GM23338 (cell line): ENCODE measurements at regions not wholly inside any gene's neighbourhood (a gene's known extent, or its start where the extent isn't known, plus 50 kb on each side); places are given as distances from the start of the nearest gene placed in this dataset.
"Not testable (repeated sequence)": the region's sequence is repeated elsewhere in the genome, so short reads cannot be mapped to it uniquely, and the experiment has no call there.

ENCODE experiments used
- EZH2phosphoT487 ChIP-seq: fragments of 200-600 bp; sonication (generic); IDR thresholded peaks from one replicate; pipeline ENCODE4 v1.8.1; 2018; ENCODE audit warnings: antibody characterized with exemption; ENCODE audit not compliant: unreplicated experiment
- TF ChIP-seq, protein P1 (sequence below), 2 experiments: fragments of 200-600 bp in 1 of 2; sonication (generic) in 1 of 2; conservative IDR thresholded peaks; 2 replicates each; pipeline versions ENCODE4 v1.5.1 to v1.6.1; 2016 to 2017; ENCODE audit warnings: antibody characterized with exemption in 2 of 2, low read depth in 2 of 2, mild to moderate bottlenecking in 2 of 2, moderate library complexity in 1 of 2
- TF ChIP-seq, protein P2 (sequence below): IDR thresholded peaks from one replicate; pipeline ENCODE4 v1.6.1; 2018; ENCODE audit warnings: antibody characterized with exemption; ENCODE audit not compliant: unreplicated experiment

DNA sequence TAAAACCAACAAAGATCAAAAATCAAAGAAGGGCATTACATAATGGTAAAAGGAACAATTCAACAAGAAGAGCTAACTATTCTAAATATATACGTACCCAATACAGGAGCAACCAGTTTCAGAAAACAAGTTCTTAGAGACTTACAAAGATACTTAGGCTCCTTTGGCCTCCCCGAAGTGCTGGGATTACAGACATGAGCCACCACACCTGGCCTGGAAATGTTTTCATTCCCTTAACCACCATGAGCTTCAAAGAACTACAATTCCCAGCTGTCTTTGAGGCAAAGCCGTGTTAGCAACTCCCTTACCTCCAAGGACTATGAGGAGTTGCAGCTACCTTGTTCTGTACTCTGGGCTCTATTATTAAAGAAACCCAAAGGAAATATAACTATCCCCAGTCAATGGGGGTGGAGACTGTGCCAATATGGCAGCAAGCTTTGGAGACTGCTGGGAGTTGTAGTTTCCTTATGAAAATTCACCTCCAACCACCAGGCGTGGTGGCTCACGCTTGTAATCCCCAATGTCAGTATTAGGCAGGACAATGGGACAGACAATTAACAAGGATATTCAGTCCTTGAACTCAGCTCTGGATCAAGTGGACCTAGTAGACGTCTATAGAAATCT, 893.9 kb downstream of the SLC6A15 start:
- TF ChIP-seq EZH2phosphoT487 = not testable (repeated sequence)
- TF ChIP-seq, protein P1, sequence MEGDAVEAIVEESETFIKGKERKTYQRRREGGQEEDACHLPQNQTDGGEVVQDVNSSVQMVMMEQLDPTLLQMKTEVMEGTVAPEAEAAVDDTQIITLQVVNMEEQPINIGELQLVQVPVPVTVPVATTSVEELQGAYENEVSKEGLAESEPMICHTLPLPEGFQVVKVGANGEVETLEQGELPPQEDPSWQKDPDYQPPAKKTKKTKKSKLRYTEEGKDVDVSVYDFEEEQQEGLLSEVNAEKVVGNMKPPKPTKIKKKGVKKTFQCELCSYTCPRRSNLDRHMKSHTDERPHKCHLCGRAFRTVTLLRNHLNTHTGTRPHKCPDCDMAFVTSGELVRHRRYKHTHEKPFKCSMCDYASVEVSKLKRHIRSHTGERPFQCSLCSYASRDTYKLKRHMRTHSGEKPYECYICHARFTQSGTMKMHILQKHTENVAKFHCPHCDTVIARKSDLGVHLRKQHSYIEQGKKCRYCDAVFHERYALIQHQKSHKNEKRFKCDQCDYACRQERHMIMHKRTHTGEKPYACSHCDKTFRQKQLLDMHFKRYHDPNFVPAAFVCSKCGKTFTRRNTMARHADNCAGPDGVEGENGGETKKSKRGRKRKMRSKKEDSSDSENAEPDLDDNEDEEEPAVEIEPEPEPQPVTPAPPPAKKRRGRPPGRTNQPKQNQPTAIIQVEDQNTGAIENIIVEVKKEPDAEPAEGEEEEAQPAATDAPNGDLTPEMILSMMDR (conservative IDR thresholded peaks at IDR 0.05; ENCODE audit: low read depth in 2 of 2) = not testable (repeated sequence)
- TF ChIP-seq, protein P2, sequence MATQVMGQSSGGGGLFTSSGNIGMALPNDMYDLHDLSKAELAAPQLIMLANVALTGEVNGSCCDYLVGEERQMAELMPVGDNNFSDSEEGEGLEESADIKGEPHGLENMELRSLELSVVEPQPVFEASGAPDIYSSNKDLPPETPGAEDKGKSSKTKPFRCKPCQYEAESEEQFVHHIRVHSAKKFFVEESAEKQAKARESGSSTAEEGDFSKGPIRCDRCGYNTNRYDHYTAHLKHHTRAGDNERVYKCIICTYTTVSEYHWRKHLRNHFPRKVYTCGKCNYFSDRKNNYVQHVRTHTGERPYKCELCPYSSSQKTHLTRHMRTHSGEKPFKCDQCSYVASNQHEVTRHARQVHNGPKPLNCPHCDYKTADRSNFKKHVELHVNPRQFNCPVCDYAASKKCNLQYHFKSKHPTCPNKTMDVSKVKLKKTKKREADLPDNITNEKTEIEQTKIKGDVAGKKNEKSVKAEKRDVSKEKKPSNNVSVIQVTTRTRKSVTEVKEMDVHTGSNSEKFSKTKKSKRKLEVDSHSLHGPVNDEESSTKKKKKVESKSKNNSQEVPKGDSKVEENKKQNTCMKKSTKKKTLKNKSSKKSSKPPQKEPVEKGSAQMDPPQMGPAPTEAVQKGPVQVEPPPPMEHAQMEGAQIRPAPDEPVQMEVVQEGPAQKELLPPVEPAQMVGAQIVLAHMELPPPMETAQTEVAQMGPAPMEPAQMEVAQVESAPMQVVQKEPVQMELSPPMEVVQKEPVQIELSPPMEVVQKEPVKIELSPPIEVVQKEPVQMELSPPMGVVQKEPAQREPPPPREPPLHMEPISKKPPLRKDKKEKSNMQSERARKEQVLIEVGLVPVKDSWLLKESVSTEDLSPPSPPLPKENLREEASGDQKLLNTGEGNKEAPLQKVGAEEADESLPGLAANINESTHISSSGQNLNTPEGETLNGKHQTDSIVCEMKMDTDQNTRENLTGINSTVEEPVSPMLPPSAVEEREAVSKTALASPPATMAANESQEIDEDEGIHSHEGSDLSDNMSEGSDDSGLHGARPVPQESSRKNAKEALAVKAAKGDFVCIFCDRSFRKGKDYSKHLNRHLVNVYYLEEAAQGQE = not testable (repeated sequence)
